H1 (cell line): ENCODE measurements at regions not wholly inside any gene's neighbourhood (a gene's known extent, or its start where the extent isn't known, plus 50 kb on each side); places are given as distances from the start of the nearest gene placed in this dataset.

Experiments used
- CTCF ChIA-PET: fragments of 300-600 bp; sonication (Branson Sonifier 250); formaldehyde crosslinking; loops from one replicate; lab custom pipeline; 2021; ENCODE audit not compliant: partially characterized antibody; lab: Charles Lee
- POLR2A ChIA-PET: fragments of 300-600 bp; sonication (Branson Sonifier 250); formaldehyde crosslinking; loops from one replicate; lab custom pipeline; 2021; ENCODE audit warnings: inconsistent platforms; ENCODE audit not compliant: partially characterized antibody; lab: Charles Lee
- DNase-seq, 2 experiments: peaks; one replicate each; pipeline versions ENCODE4 v3.0.0 to v3.0.0-alpha.2; 2010 to 2022; ENCODE audit warnings: low spot score in 2 of 2, low read depth in 1 of 2, mixed read lengths in 1 of 2
- FAIRE-seq: peaks from 2 replicates; lab custom pipeline; 2011; peaks lifted over from hg19 to GRCh38; lab: Jason Lieb, UNC
- H2AFZ ChIP-seq: 2 replicates; pipeline ENCODE4 v1.8.1; 2012; ENCODE audit warnings: low read length, inconsistent platforms
- H2AK5ac ChIP-seq: 2 replicates; pipeline ENCODE4 v1.6.1; 2013; ENCODE audit warnings: low read depth, low read length
- H2BK120ac ChIP-seq: replicated peaks from 2 replicates; pipeline ENCODE3; 2013; ENCODE audit warnings: low read depth, low read length, inconsistent platforms
- H2BK12ac ChIP-seq: 2 replicates; pipeline ENCODE4 v1.6.1; 2013; ENCODE audit warnings: low read depth, low read length
- H2BK15ac ChIP-seq: 2 replicates; pipeline ENCODE4 v1.6.1; 2013; ENCODE audit warnings: low read length
- H2BK20ac ChIP-seq: 2 replicates; pipeline ENCODE4 v1.6.1; 2013; ENCODE audit warnings: low read length
- H2BK5ac ChIP-seq: 2 replicates; pipeline ENCODE4 v1.6.1; 2013; ENCODE audit warnings: low read depth, low read length
- H3K14ac ChIP-seq: 2 replicates; pipeline ENCODE4 v1.6.1; 2013; ENCODE audit warnings: inconsistent platforms; ENCODE audit not compliant: insufficient read length
- H3K18ac ChIP-seq: 2 replicates; pipeline ENCODE4 v1.6.1; 2013; ENCODE audit warnings: low read length; ENCODE audit errors: extremely low read depth
- H3K23ac ChIP-seq: 2 replicates; pipeline ENCODE4 v1.6.1; 2013; ENCODE audit warnings: inconsistent platforms; ENCODE audit not compliant: insufficient read length
- H3K23me2 ChIP-seq: 2 replicates; pipeline ENCODE4 v1.6.1; 2013; ENCODE audit warnings: low read depth, low read length
- H3K27ac ChIP-seq: 2 replicates; pipeline ENCODE4 v1.6.1; 2011; ENCODE audit warnings: low read depth, low read length, inconsistent platforms
- H3K27me3 ChIP-seq, 4 experiments: replicated peaks in 1 of 4; 1 replicate in 1 of 4; 2 replicates in 3 of 4; pipeline versions ENCODE4 v1.6.1 to v1.8.1; 2011 to 2013; ENCODE audit warnings: low read length in 3 of 4, mild to moderate bottlenecking in 3 of 4, inconsistent platforms in 2 of 4, mixed read lengths in 2 of 4, moderate library complexity in 1 of 4; ENCODE audit not compliant: control insufficient read depth in 3 of 4, insufficient read depth in 3 of 4; ENCODE audit errors: extremely low read depth in 1 of 4
- H3K36me3 ChIP-seq, 4 experiments: 2 replicates each; pipeline versions ENCODE4 v1.6.1 to v1.8.1; 2011 to 2013; ENCODE audit warnings: mild to moderate bottlenecking in 4 of 4, low read length in 3 of 4, moderate library complexity in 2 of 4, control low read depth in 1 of 4, inconsistent platforms in 1 of 4; ENCODE audit not compliant: insufficient read depth in 4 of 4, control insufficient read depth in 2 of 4
- H3K4ac ChIP-seq: replicated peaks from 2 replicates; pipeline ENCODE3; 2013; ENCODE audit warnings: low read length, low read depth, mixed read lengths, inconsistent platforms; ENCODE audit not compliant: insufficient read length
- H3K4me1 ChIP-seq, 4 experiments: replicated peaks in 1 of 4; 1 replicate in 1 of 4; 2 replicates in 3 of 4; pipeline versions ENCODE4 v1.6.1 to v1.8.1; 2011 to 2013; ENCODE audit warnings: low read length in 3 of 4, inconsistent platforms in 2 of 4, mixed read lengths in 1 of 4; ENCODE audit not compliant: insufficient read depth in 4 of 4, control insufficient read depth in 3 of 4
- H3K4me2 ChIP-seq, 2 experiments: 2 replicates each; pipeline versions ENCODE4 v1.6.1 to v1.8.1; 2011 to 2013; ENCODE audit warnings: low read depth in 2 of 2, low read length in 2 of 2, control low read depth in 1 of 2, inconsistent platforms in 1 of 2, mild to moderate bottlenecking in 1 of 2; ENCODE audit not compliant: insufficient read depth in 1 of 2
- H3K4me3 ChIP-seq, 4 experiments: fragments of 200-600, 300-600 bp in 1 of 4; sonication (generic), shearing (Covaris generic), sonication (Bioruptor Twin) in 1 of 4; 2 replicates each; pipeline versions ENCODE4 v1.5.1 to v1.8.1; 2011 to 2016; ENCODE audit warnings: low read length in 4 of 4, low read depth in 3 of 4, control low read depth in 2 of 4, inconsistent platforms in 2 of 4, mild to moderate bottlenecking in 2 of 4, mixed read lengths in 1 of 4, moderate library complexity in 1 of 4; ENCODE audit not compliant: insufficient read depth in 2 of 4; ENCODE audit errors: extremely low read depth in 1 of 4
- H3K56ac ChIP-seq: replicated peaks from 2 replicates; pipeline ENCODE3; 2013; ENCODE audit warnings: low read depth, mild to moderate bottlenecking, mixed read lengths, low read length, inconsistent platforms; ENCODE audit not compliant: insufficient read length
- H3K79me1 ChIP-seq: 2 replicates; pipeline ENCODE4 v1.6.1; 2013; ENCODE audit warnings: low read depth, low read length, control low read depth
- H3K79me2 ChIP-seq, 2 experiments: 2 replicates each; pipeline versions ENCODE4 v1.6.1 to v1.8.1; 2012 to 2013; ENCODE audit warnings: low read length in 2 of 2, mild to moderate bottlenecking in 2 of 2, inconsistent platforms in 1 of 2; ENCODE audit not compliant: insufficient read depth in 2 of 2, control insufficient read depth in 1 of 2
- H3K9ac ChIP-seq, 4 experiments: replicated peaks in 1 of 4; 1 replicate in 1 of 4; 2 replicates in 3 of 4; pipeline versions ENCODE4 v1.6.1 to v1.8.1; 2011 to 2013; ENCODE audit warnings: low read depth in 3 of 4, low read length in 3 of 4, control low read depth in 2 of 4, mild to moderate bottlenecking in 2 of 4, moderate library complexity in 2 of 4, inconsistent platforms in 1 of 4; ENCODE audit errors: extremely low read depth in 1 of 4
- H3K9me3 ChIP-seq, 2 experiments: 2 replicates each; pipeline versions ENCODE4 v1.6.1 to v1.8.1; 2012 to 2013; ENCODE audit warnings: mild to moderate bottlenecking in 2 of 2, moderate library complexity in 2 of 2, control low read depth in 1 of 2, inconsistent platforms in 1 of 2, low read depth in 1 of 2, low read length in 1 of 2, mixed read lengths in 1 of 2; ENCODE audit not compliant: insufficient read depth in 2 of 2
- H4K20me1 ChIP-seq, 2 experiments: replicated peaks in 1 of 2; 2 replicates each; pipeline versions ENCODE3 to v1.8.1; 2011 to 2013; ENCODE audit warnings: inconsistent platforms in 2 of 2, low read length in 2 of 2, mild to moderate bottlenecking in 1 of 2; ENCODE audit not compliant: insufficient read depth in 2 of 2, control insufficient read depth in 1 of 2
- H4K5ac ChIP-seq: 2 replicates; pipeline ENCODE4 v1.6.1; 2013; ENCODE audit warnings: low read length, low read depth, mixed read lengths, inconsistent platforms; ENCODE audit not compliant: insufficient read length
- H4K8ac ChIP-seq: 2 replicates; pipeline ENCODE4 v1.8.0; 2013; ENCODE audit warnings: mild to moderate bottlenecking, moderate library complexity, low read length, inconsistent platforms; ENCODE audit not compliant: insufficient read depth; ENCODE audit errors: extremely low read depth
- H4K91ac ChIP-seq: replicated peaks from 2 replicates; pipeline ENCODE3; 2013; ENCODE audit warnings: low read length, mixed read lengths, inconsistent platforms; ENCODE audit not compliant: insufficient read length
- CHD1 ChIP-seq: IDR thresholded peaks from 2 replicates; pipeline ENCODE4 v1.6.1; 2012; ENCODE audit warnings: low read depth, low read length, improper control_type of control experiment
- CTBP2 ChIP-seq: IDR thresholded peaks from 2 replicates; pipeline ENCODE4 v1.7.0; 2011; ENCODE audit warnings: borderline replicate concordance, mild to moderate bottlenecking, moderate library complexity, mixed read lengths, low read length; ENCODE audit not compliant: insufficient read depth, insufficient read length
- EZH2 ChIP-seq: fragments of 200-600 bp; sonication (generic); IDR thresholded peaks from 2 replicates; pipeline ENCODE4 v1.7.1; 2012; ENCODE audit warnings: low read depth, mild to moderate bottlenecking, moderate library complexity, low read length, inconsistent platforms; ENCODE audit not compliant: severe bottlenecking
- GTF2F1 ChIP-seq: IDR thresholded peaks from 2 replicates; pipeline ENCODE4 v1.6.1; 2012; ENCODE audit warnings: low read depth, low read length, improper control_type of control experiment, borderline replicate concordance
- POLR2AphosphoS5 ChIP-seq: IDR thresholded peaks from 2 replicates; pipeline ENCODE4 v1.6.1; 2011; ENCODE audit warnings: low read depth, low read length
- RNF2 ChIP-seq: fragments of 200-900, 300-1000 bp; sonication (generic); IDR thresholded peaks from 2 replicates; pipeline ENCODE4 v1.7.1; 2016; ENCODE audit warnings: borderline replicate concordance, low read depth, mild to moderate bottlenecking, antibody characterized with exemption, low read length; ENCODE audit not compliant: poor library complexity, severe bottlenecking; ENCODE audit errors: missing control alignments
- SP2 ChIP-seq: IDR thresholded peaks from 2 replicates; pipeline ENCODE4 v1.6.1; 2012; ENCODE audit warnings: mild to moderate bottlenecking, low read length, inconsistent platforms
- TAF7 ChIP-seq: optimal IDR thresholded peaks from 2 replicates; pipeline ENCODE3; 2011; ENCODE audit warnings: low read depth, mild to moderate bottlenecking, inconsistent platforms, low read length, moderate library complexity, borderline replicate concordance
- TCF12 ChIP-seq: IDR thresholded peaks from 2 replicates; pipeline ENCODE4 v1.6.1; 2011; ENCODE audit warnings: low read depth, mild to moderate bottlenecking, low read length
- WGBS, 2 experiments: shearing (Covaris generic) in 1 of 2; methylation state at CpG; one replicate each; pipeline versions ENCODE4 v1.1.6 to v1.1.7; 2013 to 2015; ENCODE audit warnings: low lambda C conversion rate in 2 of 2, mixed read lengths in 2 of 2, inconsistent platforms in 1 of 2, low coverage in 1 of 2, missing lambda C conversion rate in 1 of 2; ENCODE audit not compliant: insufficient replicate concordance in 2 of 2, insufficient coverage in 1 of 2, insufficient read length in 1 of 2; ENCODE audit errors: extremely low coverage in 1 of 2, missing lambda C conversion rate in 1 of 2; 5-methylcytosine and 5-hydroxymethylcytosine counted together
- TF ChIP-seq, protein P1 (sequence below): IDR thresholded peaks from 2 replicates; pipeline ENCODE4 v1.6.1; 2011; ENCODE audit warnings: low read depth, mild to moderate bottlenecking, low read length; ENCODE audit not compliant: insufficient read depth

DNA sequence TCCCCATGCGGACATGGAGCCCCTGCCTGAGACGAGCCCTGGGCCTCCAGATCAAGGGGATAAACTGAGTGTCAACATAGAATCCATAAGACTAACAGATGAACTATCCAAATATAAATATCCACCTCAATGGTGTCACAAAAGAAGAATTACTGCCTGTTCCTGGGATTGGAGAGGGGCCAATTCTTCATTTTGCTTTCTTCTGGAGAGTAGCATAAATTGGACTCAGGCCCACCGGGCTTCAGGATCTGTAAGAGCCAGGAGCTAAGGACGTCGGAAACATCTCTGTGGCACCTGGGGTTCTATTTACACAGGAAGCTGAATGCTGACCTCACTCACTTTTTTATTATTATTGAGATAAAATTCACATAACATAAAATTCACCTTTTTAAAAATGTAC is 408.2 kb upstream of the CCDC196 start:
- Histone ChIP-seq H3K4ac (no peak overlapping the region), H2BK20ac (no peak overlapping the region), H4K5ac (no peak overlapping the region), H2BK12ac (no peak overlapping the region), H2BK15ac (no peak overlapping the region), H3K4me1 (no peaks in the 10 kb centered on the region), H2AK5ac (no peak overlapping the region), H3K36me3 (no peaks in the 10 kb centered on the region), H3K79me1 (no peaks in the 10 kb centered on the region), H3K4me2 (no peak overlapping the region), H3K23ac (no peak overlapping the region), H4K8ac (no peak overlapping the region), H3K27me3 (no peaks in the 10 kb centered on the region), H3K9me3 (no peaks in the 10 kb centered on the region), H2BK5ac (no peak overlapping the region), H4K20me1 (no peaks in the 10 kb centered on the region), H3K18ac (no peak overlapping the region), H3K4me3 (no peak overlapping the region), H3K56ac (no peak overlapping the region), H3K79me2 (no peaks in the 10 kb centered on the region), H2BK120ac (no peak overlapping the region), H3K27ac (no peak overlapping the region), H2AFZ (no peak overlapping the region), H3K14ac (no peak overlapping the region), H3K23me2 (no peaks in the 10 kb centered on the region), H3K9ac (no peak overlapping the region), H4K91ac (no peak overlapping the region)
- FAIRE-seq (no peak), DNase-seq (no peak)
- ChIA-PET CTCF (interaction anchor here (1.6 kb wide), 1 partner anchor 9 kb away, joined by 4 read pairs; no protein-coding TSS in a partner anchor), POLR2A (no interaction called here)
- TF ChIP-seq TAF7, result no peak
- no peak for TF ChIP-seq GTF2F1
- TF ChIP-seq RNF2, result no peak
- TF ChIP-seq TCF12, result no peak
- TF ChIP-seq CHD1, result no peak
- TF ChIP-seq, protein P1, sequence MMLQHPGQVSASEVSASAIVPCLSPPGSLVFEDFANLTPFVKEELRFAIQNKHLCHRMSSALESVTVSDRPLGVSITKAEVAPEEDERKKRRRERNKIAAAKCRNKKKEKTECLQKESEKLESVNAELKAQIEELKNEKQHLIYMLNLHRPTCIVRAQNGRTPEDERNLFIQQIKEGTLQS, result no peak
- TF ChIP-seq EZH2, result no peak
- TF ChIP-seq CTBP2, result no peak
- no peak for TF ChIP-seq POLR2AphosphoS5
- TF ChIP-seq SP2, result no peak
- 96% methylated on average over 4 of the region's 5 CpGs; no CpG with 5 or more reads in 1 of the 2 experiments for WGBS, 2 experiments
